Esophagus squamous epithelium (tissue), 5 donors: ENCODE measurements at regions not wholly inside any gene's neighbourhood (a gene's known extent, or its start where the extent isn't known, plus 50 kb on each side); places are given as distances from the start of the nearest gene placed in this dataset.
"Not testable (repeated sequence)": the region's sequence is repeated elsewhere in the genome, so short reads cannot be mapped to it uniquely, and the experiment has no call there.

Source experiments
- DNase-seq: peaks from one replicate; lab custom pipeline; 2025; lab: John Stamatoyannopoulos, UW
- H3K27ac ChIP-seq, 4 donors: fragments of 200-600 bp; sonication (generic); one replicate each; pipeline ENCODE4 v1.5.1; 2016 to 2019; ENCODE audit warnings: mild to moderate bottlenecking in 1 of 4
- H3K27me3 ChIP-seq, 4 donors: fragments of 200-600 bp; sonication (generic); 1 replicate in 3 of 4; 2 replicates in 1 of 4; pipeline versions ENCODE4 v1.5.1 to v1.6.0; 2017 to 2021; ENCODE audit warnings: antibody characterized with exemption in 1 of 4
- H3K36me3 ChIP-seq, 3 donors: fragments of 200-600 bp; sonication (generic); one replicate each; pipeline ENCODE4 v1.5.1; 2016 to 2019
- H3K4me1 ChIP-seq, 3 donors: fragments of 200-600 bp; sonication (generic); one replicate each; pipeline ENCODE4 v1.5.1; 2017 to 2019
- H3K4me3 ChIP-seq, 4 donors: fragments of 200-600 bp; sonication (generic); 1 replicate in 3 of 4; 2 replicates in 1 of 4; pipeline ENCODE4 v1.5.1; 2016 to 2019; ENCODE audit warnings: mild to moderate bottlenecking in 2 of 4, moderate library complexity in 1 of 4
- H3K9me3 ChIP-seq, 3 donors: fragments of 200-600 bp; sonication (generic); one replicate each; pipeline ENCODE4 v1.5.1; 2016 to 2019
- CTCF ChIP-seq, 6 experiments: fragments of 450-650 bp in 4 of 6; fragments of 200-600 bp in 2 of 6; sonication (generic) in 2 of 6; IDR thresholded peaks; one replicate each; pipeline ENCODE4 v1.5.1; 2016 to 2019; ENCODE audit warnings: antibody characterized with exemption in 6 of 6, mild to moderate bottlenecking in 4 of 6, moderate library complexity in 4 of 6
- POLR2A ChIP-seq, 4 donors: fragments of 450-650 bp; IDR thresholded peaks; one replicate each; pipeline ENCODE4 v1.6.1; 2017; ENCODE audit warnings: antibody characterized with exemption in 4 of 4, mild to moderate bottlenecking in 4 of 4, moderate library complexity in 3 of 4
- WGBS, 2 donors: methylation state at CpG; one replicate each; pipeline ENCODE4 v1.1.5; 2018; 5-methylcytosine and 5-hydroxymethylcytosine counted together
- intact Hi-C: fragments of 100-400 bp; cut with DNase I; formaldehyde crosslinking; loops from one replicate; pipeline ENCODE4 v1.15.0; 2022
- donor health status: DM: yes; HTN: yes; CAD: no.

- TF ChIP-seq CTCF (IDR thresholded peaks at IDR 0.05) (no peak), POLR2A (IDR thresholded peaks at IDR 0.05) (no peak)
- H3K9me3 ChIP-seq, result no peaks in the 10 kb centered on the region
- H3K27me3 ChIP-seq, result no peaks in the 10 kb centered on the region
- no peak for DNase-seq
- intact Hi-C loops, result no loop called here
- H3K4me1 ChIP-seq, result no peaks in the 10 kb centered on the region
- 35 to 56% methylated on average over 3 of the region's 3 CpGs for WGBS, 2 donors
- no peaks in the 10 kb centered on the region for H3K36me3 ChIP-seq
- no peak overlapping the region for H3K4me3 ChIP-seq
- H3K27ac ChIP-seq, result no peak overlapping the region
Observed at GRCh38 chr5:155631116-155631515, 617.6 kb downstream of the KIF4B start.

- Histone ChIP-seq H3K4me3 (no peak overlapping the region), H3K4me1 (no peaks in the 10 kb centered on the region), H3K36me3 (no peaks in the 10 kb centered on the region), H3K9me3 (no peaks in the 10 kb centered on the region), H3K27ac (no peak overlapping the region), H3K27me3 (no peaks in the 10 kb centered on the region)
- TF ChIP-seq POLR2A (IDR thresholded peaks at IDR 0.05) (no peak), CTCF (IDR thresholded peaks at IDR 0.05) (no peak)
- no peak for DNase-seq
- WGBS, 2 donors, result 80% methylated on average over 1 of the region's 3 CpGs
- intact Hi-C loops, result no loop called here
Observed at GRCh38 chr5:155633338-155633957, 619.9 kb downstream of the KIF4B start.

- H3K9me3 ChIP-seq, result no peaks in the 10 kb centered on the region
- H3K4me3 ChIP-seq, result no peak overlapping the region
- DNase-seq, result no peak
- no peaks in the 10 kb centered on the region for H3K4me1 ChIP-seq
- no peaks in the 10 kb centered on the region for H3K36me3 ChIP-seq
- H3K27ac ChIP-seq, result no peak overlapping the region
- H3K27me3 ChIP-seq, result no peaks in the 10 kb centered on the region
- 46 to 61% methylated on average over 2 of the region's 2 CpGs for WGBS, 2 donors
- intact Hi-C loops, result no loop called here
- TF ChIP-seq POLR2A (IDR thresholded peaks at IDR 0.05) (no peak), CTCF (IDR thresholded peaks at IDR 0.05) (no peak)
Observed at GRCh38 chr5:155649666-155650065, 636.1 kb downstream of the KIF4B start.

GRCh38 chr5:155655569-155655968 lies 642.0 kb downstream of the KIF4B start:
- Histone ChIP-seq H3K4me1 (no peaks in the 10 kb centered on the region), H3K4me3 (no peak overlapping the region), H3K36me3 (no peaks in the 10 kb centered on the region), H3K27ac (no peak overlapping the region), H3K9me3 (no peaks in the 10 kb centered on the region), H3K27me3 (no peaks in the 10 kb centered on the region)
- DNase-seq, result no peak
- WGBS, 2 donors, result 90 to 93% methylated on average over 2 of the region's 2 CpGs
- TF ChIP-seq POLR2A (IDR thresholded peaks at IDR 0.05), result no peak
- intact Hi-C loops, result no loop called here

- Histone ChIP-seq H3K36me3 (no peaks in the 10 kb centered on the region), H3K27ac (no peak overlapping the region), H3K4me3 (no peak overlapping the region), H3K9me3 (no peaks in the 10 kb centered on the region), H3K27me3 (no peaks in the 10 kb centered on the region), H3K4me1 (no peaks in the 10 kb centered on the region)
- no peak for DNase-seq
- intact Hi-C loops, result no loop called here
- no peak for TF ChIP-seq CTCF (IDR thresholded peaks at IDR 0.05)
- no peak for TF ChIP-seq POLR2A (IDR thresholded peaks at IDR 0.05)
Observed at GRCh38 chr5:155661859-155662258, 648.3 kb downstream of the KIF4B start.

- H3K27ac ChIP-seq, result no peak overlapping the region
- TF ChIP-seq CTCF (IDR thresholded peaks at IDR 0.05) (no peak), POLR2A (IDR thresholded peaks at IDR 0.05) (no peak)
- no peaks in the 10 kb centered on the region for H3K9me3 ChIP-seq
- intact Hi-C loops, result no loop called here
- no peaks in the 10 kb centered on the region for H3K4me1 ChIP-seq
- 50 to 60% methylated on average over 7 of the region's 7 CpGs for WGBS, 2 donors
- no peaks in the 10 kb centered on the region for H3K36me3 ChIP-seq
- no peak overlapping the region for H3K4me3 ChIP-seq
- no peaks in the 10 kb centered on the region for H3K27me3 ChIP-seq
- no peak for DNase-seq
Observed at GRCh38 chr5:155665361-155665760, 651.8 kb downstream of the KIF4B start.

- H3K27ac ChIP-seq, DNase-seq, intact Hi-C loops: not testable (repeated sequence)
Observed at GRCh38 chr5:155672001-155672400, 655.0 kb upstream of the SGCD start.

More at GRCh38 chr5:155672001-155672400, 655.0 kb upstream of the SGCD start:
- not testable (repeated sequence) for H3K9me3 ChIP-seq, H3K27me3 ChIP-seq, H3K4me3 ChIP-seq, H3K36me3 ChIP-seq, H3K4me1 ChIP-seq
- WGBS, 2 donors, result 58 to 69% methylated on average over 7 of the region's 7 CpGs
